GM21786 (cell line): ENCODE measurements at regions not wholly inside any gene's neighbourhood (a gene's known extent, or its start where the extent isn't known, plus 50 kb on each side); places are given as distances from the start of the nearest gene placed in this dataset.

Source experiments
- ATAC-seq: cut with Tn5 transposase; IDR thresholded peaks from one replicate; pipeline ENCODE4 v1.9.1; 2021; ENCODE audit not compliant: unreplicated experiment

DNA sequence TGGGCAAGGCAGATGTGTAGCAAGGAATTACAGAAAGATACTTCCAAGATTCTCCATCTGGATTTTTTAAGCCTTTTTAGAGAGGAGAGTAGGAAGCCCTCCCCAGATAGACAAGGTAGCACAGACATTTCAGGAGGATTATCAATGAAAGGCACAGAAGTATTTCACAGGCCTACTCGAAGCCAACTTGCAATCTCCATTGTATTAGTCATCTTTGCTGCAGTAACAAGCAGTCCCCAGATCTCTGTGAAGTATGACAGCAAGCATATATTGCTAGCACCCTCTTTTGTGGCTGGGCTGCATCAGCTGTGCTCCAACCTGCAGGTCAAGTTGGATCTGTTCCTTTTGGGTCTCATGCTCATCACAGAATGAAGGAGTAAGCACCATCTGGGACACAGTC, 101.6 kb downstream of the MAF start:
- no peak for ATAC-seq

DNA sequence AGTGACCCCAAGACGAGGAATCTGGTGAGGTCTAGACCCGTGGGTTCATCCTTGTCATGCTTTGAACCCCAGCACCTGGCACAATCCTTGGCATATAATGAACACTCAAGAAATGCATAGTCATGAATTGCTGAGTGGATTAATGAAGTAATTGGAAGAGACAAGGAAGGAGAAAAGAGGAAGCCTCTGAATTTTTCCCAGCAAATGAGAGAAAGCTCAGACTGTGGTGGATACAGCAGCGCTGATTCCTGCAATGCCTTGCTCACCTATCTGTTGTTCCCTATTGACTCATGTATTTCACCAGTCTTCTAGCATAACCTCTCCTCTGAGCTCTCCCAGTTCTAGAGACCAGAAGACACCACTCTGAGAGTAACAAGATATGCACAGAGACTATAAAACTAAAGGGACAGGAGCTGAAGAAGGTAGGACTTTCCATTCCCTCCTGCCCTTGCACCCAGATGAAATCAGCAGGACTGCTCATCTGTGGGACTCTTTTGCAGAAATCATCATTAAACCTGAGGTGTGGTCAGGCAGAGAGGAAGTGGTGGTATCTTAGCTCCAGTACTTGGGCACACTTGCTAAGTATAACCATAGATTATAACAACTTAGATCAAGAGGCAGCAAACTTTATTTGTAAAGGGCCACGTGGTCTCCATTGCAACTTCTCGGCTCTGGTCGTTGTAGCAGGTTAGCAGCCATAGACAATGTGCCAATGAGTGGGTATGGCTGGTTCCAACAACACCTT, 102.8 kb downstream of the MAF start:
- ATAC-seq: no peak

DNA sequence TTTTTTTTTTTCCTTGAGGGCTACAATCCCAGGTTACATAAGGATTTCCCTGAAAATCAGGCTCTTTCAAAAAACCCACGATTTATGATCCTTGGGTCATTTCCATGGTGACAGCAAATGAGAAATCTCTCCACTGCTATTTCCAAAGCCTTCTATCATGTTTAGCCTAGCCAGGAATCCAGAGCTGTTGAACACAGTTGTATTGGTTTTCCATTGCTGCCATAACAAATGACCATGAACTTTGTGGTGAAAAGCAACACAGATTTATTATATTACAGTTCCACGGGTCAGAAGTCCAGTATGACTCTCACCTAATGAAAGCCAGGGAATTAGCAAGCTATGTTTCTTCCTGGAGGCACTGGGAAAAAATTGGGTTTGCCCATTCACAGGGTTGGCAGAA, 106.6 kb downstream of the MAF start:
- ATAC-seq: no peak

DNA sequence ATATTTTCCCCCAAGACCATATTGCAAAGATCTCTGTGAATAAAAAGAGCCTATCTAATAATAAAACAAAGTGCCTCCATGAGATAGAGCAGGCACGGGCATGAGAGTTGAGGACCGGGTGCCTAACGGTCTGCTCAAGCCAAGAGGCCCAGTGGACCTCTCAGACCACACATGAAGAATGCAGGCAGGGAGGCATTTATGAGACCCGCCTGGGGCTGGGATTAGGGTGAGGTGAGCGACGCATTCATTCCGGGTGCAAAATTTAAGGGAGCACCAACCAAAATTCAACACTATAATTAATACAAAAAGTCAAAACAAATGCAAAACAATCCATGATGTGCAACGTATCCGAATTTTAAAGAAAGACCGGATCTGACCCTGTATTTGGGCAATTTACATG, 108.5 kb downstream of the MAF start:
- ATAC-seq: no peak

DNA sequence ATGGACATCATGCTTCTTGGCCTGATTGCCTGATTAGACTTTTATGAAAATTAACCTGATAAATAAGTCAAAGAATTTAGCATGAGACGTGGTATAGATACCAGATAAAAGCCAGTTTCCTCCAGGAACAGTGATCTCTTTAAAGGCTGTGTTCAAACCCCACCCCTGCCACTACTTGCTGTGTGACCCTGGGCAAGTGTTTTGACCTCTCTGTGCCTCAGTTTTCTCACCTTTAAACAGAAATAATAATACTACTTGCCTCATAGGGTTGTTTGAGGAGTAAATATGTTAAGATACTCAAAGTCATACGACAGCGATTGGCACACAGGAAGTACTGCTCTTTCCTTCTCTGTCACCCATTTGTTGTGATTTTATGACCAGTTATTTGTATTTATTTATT, 115.5 kb downstream of the MAF start:
- ATAC-seq: no peak

DNA sequence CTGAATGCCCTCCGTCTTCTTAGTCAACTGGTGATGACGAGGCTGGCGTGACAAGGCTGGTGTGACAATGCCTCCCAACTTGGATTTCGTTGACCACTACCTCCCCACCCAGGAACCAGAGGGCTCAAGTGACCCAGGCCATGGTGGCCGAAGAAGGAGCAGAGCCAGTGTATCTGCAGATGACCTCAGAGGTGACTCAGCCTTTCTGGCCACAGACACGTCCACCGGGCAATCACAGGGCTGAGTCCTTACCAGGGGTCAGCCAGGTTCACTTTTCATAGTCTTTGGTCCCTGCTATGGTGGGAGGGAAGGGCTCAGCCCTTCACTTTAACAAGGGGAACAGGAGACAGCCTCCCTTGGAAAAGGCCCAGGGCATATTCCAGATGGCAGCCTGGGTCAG, 116.3 kb downstream of the MAF start:
- no peak for ATAC-seq

DNA sequence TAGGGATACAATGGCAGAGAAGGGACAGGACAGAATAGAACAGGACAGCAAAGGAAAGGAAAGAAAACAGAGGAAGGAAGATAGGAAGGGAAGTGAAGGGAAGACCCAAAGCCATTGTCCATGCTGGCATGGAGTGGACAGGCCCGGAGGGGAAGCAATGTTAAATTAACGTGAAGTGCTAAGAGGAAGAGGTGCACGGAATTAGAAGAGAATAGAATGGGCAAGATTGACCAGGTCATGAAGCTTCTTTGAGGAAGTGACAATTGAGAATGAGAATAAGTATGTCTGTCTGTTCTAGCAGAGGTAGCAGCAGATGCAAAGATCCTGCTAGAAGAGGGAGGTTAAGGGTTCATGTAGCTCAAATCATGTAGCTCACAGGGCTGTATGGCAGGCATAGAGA, 117.2 kb downstream of the MAF start:
- no peak for ATAC-seq

DNA sequence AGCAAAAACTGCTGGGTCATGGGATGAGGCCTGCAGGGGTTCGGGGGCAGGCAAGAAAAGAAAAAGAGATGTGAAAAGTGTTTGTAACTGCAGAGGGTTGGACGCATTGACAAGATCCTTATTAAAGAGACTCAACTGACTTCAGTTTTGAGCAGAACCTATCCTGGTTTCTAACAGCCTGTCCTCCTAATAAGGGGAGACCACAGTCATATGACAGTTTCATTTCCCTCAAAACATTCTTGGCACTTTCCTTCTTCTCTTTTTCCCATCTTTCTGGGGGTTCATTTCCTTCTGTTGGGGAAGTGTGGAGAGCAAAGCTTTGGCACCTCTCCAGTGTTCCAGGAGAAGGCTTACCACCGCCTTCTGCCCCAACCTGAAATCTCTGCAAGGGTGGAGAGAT, 118.5 kb downstream of the MAF start:
- ATAC-seq: no peak

DNA sequence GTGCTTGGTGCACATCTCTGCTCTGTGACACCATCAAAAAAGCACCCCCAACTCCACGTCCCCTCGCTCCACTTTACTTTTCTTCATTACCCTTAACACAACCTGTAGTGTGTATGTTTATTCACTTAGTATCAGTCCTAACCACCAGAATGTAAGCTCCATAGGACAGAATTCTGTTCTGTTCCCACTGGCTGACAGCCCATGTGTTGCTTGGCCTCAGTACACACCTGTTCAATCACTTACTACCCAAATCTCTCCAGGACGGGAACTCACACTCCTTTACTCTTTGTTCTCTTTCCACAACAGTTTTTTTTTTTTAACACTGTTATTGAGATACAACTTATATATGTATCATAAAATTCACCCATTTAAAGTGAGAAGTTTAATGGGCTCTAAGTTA, 119.6 kb downstream of the MAF start:
- ATAC-seq: no peak

DNA sequence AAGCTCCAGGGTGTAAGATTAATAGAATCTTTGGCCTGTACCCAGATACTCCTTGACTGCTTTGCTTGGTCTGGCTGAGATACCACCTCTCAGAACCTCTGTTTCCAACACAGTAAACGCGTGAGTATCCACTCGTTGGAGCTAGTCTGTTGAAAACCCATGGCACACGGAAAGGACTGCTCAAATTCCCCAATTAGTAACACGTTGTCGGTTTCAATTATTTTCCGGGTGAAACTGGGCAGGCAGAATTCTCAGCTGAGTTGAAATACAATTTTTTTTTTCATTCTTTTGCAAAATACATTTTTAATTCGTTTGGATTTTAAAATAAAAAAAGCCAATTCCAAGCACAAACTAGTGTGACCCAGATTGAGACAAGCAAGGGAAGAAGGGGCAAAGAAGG, 120.5 kb downstream of the MAF start:
- ATAC-seq: no peak

DNA sequence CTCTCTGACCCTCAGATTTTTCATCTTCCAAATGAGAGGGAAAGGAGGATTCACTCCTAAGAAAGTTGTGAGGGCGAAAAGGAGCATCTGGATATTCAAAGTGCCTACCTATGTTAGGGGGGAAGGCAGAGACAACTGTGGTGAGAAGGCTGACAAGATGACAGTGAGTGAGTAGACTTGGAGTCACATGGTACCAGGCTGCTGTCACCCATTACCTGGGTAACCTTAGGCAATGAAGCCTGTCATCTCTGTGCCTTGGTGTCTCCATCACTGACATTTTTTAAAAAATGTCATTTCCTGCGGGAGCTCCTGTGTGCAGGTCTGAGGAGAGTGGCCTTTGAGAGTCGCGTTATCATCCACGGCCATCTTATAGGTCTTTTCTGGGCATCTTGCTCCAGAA, 124.0 kb downstream of the MAF start:
- no peak for ATAC-seq

DNA sequence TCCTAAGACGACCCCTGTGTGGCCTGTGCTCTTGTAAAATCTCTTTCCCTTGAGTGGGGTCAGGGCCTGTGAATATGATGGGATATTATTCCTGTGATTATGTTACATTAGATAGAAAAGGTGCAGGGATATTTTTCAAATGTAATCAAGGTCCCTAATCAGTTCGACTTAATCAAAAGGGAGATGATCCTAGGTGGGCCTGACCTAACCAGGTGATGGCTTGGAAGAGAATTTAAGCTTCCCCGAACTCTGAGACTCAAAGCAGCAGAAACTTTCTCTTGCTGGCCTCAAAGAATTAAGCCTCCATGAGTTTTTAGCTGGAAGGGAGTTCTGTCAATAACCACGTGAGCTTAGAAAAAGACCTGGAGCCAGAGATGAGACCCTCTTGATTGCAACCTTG, 124.7 kb downstream of the MAF start:
- ATAC-seq: no peak

DNA sequence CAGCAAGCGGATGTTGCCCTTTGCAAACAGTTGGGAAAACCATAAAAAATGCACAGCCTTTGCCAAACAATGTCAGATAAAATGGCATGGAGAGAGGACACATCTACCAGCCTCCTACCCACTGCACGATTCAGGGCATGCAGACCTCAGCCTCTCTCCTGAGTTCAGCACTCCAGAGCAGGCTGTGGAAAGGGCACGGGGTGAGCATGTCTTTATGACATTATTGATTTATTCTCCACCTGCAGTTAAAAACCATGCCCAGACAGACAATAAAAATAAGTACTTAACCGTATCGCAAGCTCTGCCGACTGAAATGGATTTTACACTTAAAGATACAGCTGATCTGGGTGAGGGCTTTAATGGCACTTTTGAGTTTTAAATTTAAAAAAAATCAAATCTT, 127.1 kb downstream of the MAF start:
- no peak for ATAC-seq

DNA sequence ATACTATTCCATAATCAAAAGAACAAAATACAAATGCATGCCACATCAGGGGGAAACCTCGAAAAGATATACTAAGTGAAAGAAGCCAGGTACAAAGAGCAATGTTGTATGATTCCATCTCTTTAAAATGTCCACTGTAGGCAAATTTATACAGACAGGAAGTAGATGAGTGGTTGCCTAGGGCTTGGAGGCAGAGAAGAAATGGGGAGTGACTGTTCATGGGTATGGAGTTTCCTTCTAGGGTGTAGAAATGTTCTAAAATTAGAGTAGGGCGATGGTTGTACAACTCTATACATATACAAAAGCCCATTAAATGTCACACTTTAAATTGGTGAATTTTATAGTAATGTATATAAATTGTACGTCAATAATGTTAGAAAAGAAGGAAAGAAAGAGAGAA, 128.1 kb downstream of the MAF start:
- no peak for ATAC-seq

DNA sequence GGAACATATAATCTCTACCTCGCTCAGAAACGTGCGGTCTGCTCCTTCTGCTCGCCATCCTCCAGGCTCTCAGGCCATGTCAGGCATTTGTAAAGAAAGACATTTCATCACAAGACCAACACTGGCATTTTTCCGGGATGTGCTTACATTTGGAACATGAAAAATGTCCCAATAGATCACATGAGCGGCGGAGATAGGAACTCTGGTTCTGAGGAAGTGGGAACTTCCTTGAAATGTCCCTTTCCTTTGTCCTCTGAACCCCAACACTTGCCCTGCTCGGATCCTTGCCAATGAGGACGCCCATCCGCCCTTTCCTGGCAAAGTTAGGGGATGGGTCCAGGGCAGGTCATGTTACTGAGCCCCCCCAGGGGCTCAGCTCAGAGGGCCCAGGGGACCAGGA, 130.5 kb downstream of the MAF start:
- ATAC-seq: no peak

DNA sequence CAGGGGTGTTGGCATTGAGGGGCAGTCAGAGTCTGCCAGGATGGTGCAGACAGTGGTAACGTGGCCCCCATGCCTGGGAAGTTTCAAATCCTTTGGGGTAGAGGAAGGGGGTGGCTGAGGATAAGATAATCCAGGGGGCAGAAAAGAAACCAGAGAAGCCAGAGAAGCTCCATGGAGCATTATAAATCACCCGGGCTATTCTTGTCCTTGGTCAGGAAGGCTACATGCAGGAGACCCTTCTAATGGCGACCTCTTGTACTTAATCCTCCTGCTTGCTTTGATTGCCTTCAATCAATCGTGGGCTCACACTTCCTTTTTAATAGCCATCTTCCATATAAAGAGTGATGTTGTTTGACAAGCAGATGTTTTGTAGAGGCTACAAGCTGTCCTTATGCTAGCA, 131.9 kb downstream of the MAF start:
- no peak for ATAC-seq

DNA sequence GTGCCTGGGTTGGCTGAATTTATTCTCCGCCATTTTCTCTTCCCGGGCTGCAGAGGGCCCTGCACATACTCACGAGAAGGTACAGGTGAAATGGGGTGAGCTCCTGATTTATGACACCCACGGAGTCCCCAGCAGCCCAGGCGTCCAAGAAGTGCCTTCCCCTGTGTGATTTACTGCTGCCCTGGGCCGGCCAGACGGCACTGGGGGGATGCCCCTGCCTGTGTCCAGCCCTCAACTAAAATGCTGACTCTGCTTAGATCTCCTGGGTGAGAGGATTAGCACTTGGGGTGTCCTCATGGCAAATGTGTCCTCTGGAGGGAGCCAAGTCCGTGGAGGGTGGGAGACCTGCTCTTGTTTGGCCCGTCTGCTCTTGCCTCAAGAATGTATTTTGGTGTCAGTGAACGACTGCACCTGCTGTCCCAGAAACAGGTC, 132.4 kb downstream of the MAF start:
- ATAC-seq: no peak

DNA sequence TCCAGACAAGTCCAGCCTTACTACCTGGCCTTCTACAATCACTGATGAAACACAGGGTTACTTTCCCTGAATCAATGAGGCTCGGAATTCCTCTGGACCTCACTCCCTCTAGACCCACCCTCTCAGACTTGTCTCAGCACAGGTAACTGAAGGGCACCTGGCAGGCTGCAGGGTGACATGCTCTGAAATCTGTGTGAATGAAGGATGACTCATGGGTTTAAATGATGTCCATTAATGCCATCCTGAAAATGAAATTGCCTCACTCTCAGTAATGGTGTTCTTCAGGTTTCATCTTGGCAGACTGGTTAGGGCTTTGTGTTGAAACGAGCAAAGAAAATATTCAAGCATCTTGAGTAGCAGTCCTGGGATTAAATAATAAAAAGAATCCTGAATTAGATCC, 134.4 kb downstream of the MAF start:
- ATAC-seq: no peak

DNA sequence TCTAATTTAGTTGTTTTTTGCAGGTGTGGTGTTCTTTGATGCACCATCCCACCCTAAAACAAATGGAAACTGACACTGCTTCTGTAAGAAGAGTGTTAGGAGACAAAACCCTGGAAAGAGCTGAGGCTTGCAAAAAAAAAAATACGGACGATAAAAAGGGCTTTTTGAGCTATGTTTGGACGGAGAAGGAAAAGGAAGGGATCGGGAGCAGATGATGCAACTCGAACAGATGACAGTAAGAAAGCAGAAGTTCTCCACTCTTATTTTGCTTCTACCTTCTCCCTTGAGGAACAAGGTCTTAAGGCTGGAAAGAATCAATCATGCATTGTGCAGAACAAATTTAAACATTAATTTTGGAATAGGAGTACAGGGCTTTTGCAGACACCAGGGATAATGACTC, 136.7 kb downstream of the MAF start:
- ATAC-seq: no peak

DNA sequence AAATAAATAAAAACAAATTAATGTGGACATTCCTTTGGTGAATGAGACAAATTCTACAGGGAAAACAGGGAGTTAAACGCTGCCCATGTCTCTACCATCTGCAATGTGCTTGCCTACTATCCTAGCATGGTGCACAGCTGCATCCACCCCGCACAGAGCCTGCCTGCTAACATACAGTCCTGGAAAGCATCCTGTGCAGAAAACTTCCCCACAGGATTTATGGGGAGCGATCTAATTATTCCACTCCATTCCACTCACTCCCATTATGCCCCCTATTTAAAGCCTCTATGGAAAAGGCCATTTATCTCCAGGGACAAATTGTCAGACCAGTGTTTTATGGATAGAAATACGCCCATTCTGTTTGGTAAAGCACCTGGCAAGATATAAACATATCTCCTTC, 144.5 kb downstream of the MAF start:
- no peak for ATAC-seq

DNA sequence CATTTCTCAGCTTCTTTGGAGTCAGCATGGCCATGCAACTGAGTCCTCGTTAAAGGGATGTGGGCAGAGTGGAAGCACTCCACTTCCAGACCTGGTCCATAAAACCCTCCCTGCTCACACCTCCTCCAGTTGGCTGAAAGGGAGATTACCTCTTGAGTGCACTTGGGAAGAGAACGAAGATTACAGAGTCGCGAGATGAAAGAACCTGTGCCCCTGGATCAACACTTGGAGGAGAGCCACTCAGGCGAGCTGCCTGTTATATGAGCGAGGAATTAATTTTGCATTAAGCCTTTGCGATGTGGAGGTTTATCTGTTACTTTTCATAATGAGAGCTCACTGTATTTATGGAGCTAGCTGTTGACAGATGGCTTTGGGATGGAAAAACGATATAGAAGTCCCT, 147.9 kb downstream of the MAF start:
- no peak for ATAC-seq

DNA sequence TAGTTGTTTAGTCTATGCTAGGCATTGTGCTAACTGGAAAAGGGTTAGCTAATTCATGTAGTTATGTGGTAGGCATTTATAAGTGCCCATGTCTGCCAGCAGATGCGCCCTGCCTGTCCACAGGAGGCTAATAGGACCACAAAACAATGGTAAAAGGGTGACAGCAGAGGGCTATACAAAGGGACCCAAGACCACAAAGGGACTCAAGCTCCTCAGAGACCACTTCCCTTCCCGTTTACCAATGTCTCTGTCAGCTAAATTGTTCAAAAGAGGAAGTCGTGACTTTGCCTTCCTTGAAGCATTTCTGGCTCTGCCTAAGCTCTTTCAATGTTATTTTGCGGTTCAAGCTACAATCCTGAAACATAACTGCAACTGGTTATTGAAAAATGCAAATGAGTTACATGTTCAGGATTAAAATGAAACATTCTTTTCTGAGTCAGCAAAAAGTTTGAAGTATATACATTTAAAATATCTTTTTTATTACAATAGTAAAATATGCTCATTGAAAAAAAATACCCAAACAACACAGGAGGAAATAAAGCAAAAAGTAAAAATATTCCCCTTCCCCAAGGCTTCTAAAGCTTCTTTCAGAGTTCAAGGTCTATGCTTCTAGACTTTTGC, 149.2 kb downstream of the MAF start:
- no peak for ATAC-seq

DNA sequence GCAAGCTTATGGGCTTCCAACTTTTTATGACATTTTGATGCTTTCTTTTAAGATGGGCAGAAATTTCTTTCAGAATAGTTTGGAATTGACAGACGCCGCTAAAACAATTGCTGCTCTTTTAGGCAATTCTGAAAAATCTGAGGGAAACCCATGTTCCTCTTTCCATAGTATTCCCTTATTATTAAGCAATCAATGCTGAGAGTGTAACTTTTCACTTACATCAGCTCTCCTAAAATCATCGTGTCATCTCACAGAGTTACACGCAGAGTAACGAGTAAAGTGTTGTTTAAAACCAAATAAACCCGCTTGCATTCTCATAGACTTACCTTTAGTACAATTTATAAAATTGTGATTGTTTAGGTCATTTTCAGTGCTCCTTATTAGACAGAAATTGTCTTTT, 150.6 kb downstream of the MAF start:
- no peak for ATAC-seq
